HG03432 (cell line): ENCODE measurements at regions not wholly inside any gene's neighbourhood (a gene's known extent, or its start where the extent isn't known, plus 50 kb on each side); places are given as distances from the start of the nearest gene placed in this dataset.
"Not testable (repeated sequence)": the region's sequence is repeated elsewhere in the genome, so short reads cannot be mapped to it uniquely, and the experiment has no call there.

Source experiments
- ATAC-seq: cut with Tn5 transposase; IDR thresholded peaks from one replicate; pipeline ENCODE4 v1.9.1; 2021; ENCODE audit warnings: mild to moderate bottlenecking, moderate library complexity; ENCODE audit not compliant: unreplicated experiment

DNA sequence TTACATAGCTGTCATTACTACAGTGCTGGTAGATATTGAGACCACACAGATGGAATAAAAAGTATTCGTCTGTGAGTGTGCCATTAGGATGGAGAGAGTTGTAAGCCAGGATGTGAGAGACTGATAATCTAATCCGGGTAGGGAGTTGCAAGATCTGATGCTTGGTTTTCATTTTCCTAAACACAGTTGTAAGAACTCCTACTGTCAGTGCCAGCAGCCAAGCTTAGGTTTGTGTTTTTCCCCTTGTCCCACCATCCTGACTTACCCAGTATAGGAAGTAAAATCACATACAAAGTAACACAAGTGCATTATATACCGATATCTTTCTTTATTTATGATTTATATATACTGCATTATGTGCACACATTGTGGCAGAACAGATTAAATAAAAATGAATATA lies 726.4 kb upstream of the PCDH20 start:
- no peak for ATAC-seq

DNA sequence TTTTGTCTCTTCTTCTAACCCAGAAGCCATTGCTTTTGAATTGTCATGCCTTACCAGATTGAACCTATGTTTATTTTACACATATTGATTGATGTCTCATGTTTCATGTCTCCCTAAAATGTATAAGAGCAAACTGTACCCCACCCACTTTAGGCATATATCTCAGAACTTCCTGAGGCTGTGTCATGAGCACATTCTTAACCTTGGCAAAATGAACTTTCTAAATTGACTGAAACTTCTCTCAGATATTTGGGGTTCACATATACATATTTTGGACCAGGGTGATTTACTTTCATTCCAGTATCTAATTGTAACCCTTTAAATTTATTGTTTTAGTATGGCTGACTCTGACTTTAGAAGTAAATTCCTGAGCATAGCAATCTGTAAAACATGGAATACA lies 723.9 kb upstream of the PCDH20 start:
- no peak for ATAC-seq

DNA sequence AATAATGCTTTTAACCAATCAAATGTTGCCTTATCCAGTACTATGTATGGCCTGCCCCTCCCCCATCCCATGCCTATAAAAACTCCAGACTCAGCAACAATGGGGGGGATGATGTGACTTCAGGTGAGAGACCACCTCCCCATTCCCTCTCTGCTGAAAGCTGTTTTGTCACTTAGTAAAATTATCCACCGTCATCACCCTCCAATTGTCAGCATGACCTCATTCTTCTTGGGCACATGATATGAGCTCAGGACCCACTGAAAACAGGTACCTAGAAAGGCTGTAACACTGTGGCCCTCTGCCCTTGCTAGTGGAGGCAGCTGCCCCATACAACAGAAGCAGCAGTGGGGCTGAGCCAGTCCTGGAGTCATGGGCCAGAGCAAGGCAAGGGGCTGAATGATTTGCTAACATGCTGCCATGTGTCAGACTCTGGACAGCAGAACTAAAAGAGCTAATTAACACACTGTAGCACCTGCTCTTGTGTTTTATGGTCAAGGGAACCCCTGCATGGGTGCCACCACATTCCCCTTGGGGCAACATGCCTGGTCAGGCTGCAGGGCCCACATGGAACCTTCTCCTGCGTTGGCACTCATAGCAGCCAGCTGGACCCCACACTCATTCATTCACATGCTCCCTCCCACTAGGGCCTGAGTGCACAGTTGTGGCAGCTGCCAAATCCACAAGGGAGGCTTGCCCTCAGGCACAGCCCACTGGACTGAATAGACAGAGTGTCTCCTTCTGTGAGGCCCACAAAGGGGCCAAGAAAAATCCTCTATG lies 722.2 kb upstream of the PCDH20 start:
- ATAC-seq = no peak

DNA sequence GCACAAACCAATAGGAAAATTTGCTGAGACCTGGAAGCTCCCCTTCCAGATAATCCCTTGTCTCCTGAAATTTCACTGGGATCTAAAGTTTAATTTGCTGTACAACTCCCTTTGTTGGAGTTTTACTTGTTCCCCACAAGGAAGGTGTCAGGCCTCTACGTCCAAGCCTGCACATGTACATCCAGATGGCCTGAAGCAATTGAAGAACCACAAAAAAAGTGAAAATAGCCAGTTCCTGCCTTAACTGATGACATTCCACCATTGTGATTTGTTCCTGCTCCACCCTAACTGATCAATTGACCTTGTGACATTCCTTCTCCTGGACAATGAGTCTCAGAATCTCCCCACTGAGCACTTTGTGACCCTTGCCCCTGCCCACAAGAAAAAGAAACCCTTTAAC lies 716.0 kb upstream of the PCDH20 start:
- no peak for ATAC-seq

DNA sequence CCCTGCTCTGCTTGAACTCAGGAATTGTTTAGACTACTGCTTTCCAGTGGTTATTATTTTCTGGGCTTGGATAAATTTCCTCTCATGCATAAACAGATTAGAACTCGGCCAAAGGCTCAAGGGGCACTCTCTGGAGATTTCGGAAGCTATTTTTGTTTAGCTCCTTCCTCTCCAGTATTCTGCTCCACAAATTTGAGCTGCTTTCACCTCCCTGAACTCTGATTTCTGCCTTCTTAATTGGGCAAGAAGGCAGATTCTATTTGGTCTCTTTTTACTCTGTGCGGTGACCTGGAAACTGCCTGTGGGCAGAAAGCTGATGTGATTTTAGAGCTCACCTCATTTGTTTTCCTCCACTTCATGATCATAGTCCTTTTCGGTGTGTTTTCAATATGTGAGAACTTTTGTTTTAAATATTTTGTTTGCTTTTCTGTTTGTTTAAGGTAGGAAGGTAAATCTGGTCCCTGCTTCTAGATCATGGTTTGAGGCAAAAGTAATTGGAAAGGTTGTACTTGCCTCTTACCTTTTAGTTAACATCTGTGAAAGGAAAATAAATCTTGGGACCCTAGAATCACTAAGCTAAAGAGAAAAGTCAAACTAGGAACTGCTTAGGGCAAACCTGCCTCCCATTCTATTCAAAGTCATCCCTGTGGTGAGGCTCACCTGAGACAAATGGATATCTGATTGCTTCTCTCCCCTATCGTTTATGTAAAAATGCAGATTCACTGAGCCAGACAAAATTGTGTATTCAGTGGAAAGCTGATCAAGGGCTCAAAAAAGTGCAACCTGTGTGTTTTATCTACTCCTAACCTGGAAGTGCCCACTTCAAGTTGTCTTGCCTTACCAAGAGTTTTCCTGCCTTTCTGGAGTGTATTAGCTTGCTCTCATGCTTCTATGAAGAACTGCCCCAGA lies 714.7 kb upstream of the PCDH20 start:
- no peak for ATAC-seq

DNA sequence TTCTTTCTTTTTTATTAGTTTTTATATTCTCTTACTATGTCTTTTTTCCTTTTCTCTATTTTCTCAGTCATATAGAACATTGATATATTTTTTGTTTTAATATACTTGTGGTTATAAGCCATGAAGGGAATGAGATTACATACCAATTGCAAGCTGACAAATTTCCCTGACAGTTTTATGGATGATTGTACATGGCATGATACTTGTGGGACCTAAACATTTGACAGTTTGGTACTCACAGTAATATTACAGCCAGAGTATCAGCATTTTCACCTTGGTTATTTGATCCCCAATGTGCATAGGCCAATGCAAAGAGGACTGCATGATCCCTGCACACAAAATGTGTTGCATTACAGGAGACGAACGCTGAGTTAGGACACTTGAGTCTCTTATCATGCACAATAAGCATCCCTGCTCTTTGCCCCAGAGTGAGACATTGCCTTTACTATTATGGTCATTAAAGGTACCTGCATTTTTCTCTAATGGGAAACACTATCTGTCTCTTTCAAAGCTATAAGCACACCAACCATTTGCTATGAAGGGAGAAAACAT lies 713.4 kb upstream of the PCDH20 start:
- no peak for ATAC-seq

DNA sequence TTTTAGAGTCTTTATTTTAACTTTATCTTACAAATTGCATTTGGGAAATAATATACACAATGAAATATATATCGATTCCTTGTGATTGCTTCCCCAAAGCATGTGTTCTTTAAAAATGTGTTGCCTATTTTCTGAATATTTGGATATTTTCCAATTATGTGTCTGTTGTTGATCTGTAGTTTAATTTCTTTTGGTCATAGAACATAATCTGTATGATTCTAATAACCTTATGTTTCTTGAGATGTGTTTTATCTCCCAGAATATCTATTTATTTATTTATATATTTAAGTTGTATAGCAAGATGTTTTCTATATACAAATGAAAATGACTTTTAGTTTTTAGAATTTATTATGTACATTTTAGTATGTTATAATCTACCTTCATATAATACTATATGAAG lies 710.8 kb upstream of the PCDH20 start:
- no peak for ATAC-seq

DNA sequence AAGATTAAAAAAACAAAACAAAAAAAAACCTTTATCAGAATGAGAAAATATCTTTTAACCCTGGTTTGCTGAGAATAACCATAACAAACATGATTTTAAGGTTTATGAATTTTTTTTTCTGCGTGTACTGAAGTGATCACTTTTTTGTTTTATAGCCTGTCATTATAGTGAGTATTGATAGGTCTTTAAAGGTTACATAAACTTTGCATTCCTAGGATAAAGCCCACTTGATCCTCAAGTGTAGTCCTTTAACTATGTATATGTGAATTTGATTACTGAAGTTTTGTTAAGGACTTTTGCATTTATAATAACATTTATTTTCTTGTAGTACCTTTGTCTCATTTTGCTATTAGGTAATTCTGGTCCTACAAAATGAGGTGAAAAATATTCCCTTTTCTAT lies 709.8 kb upstream of the PCDH20 start:
- ATAC-seq = no peak

DNA sequence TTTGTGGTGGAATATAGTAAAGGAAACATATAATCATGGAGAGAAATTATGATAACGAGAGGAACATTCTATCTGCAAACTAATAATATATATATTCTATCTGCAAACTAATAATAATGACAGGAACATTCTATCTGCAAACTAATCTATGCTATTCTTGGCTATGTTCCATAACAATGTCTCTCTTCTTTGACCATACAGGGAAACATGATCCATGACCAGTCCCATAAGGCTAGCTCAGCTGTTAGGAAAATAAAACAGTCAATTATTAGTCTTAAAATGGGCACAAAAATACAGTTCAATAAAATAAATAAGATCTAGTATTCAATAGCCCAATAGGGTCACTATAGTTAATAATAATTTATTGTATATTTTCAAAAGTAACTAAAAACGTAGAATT lies 707.8 kb upstream of the PCDH20 start:
- ATAC-seq = no peak

DNA sequence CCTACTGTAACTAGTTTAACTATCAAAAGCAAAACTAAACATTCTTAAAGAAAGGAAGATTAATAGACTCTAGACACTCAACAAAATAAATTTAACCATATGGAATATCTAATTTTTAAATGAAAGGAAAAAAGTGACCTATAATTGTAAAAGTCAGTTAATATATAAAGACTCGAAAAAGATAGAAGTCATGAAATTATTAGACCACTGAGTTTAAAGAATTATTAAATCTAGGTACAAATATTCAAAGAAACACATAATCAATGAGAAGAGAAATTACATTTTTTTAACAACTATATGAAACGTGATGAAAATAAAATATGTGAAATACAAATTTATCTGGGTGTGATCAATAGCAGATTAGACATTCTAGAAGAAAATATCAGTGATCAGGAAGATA lies 706.8 kb upstream of the PCDH20 start:
- no peak for ATAC-seq

DNA sequence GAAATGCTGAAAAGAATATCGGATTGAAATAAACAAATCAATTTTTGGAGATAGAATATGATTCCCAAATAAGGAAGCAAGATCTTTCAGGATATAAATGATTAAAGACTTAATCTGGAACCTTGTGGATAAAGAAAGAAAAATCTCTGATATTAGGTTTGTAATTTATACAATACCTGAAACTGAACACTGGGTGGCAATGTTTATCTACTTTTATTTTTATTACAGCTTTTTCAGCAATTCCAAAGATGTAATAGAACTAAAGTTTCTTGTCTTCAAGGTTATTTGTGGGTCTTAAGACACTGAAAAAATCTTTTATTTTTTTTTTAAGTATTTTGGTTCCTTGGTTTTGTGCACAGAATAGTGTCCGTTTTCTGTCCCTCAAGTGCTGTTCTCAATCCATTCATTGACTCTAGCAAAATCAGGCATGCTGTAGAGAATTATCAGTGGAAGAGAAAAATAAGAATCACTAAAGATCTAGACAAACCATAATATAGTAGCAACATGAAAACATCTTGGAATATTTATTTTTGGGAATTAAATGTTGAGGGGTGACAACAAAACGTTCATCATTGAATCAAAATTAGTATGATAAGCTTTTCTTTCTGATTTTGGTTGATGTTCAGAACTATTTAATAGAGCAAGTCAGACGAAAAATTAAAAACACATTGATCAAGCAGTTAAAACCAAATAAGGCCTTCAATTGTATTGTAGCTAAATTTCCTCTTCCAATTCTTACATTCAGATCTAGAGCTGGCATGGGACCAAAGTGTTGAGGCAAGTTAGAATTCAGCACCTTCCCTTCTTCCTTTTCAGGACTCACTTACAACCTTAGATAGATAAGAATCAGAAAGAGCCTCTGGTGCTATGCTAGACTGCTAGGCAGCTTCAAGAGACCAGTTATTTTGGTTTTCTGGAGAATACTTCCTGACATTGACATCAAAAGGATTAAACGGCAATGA lies 704.4 kb upstream of the PCDH20 start:
- ATAC-seq = peak; percentile 57

DNA sequence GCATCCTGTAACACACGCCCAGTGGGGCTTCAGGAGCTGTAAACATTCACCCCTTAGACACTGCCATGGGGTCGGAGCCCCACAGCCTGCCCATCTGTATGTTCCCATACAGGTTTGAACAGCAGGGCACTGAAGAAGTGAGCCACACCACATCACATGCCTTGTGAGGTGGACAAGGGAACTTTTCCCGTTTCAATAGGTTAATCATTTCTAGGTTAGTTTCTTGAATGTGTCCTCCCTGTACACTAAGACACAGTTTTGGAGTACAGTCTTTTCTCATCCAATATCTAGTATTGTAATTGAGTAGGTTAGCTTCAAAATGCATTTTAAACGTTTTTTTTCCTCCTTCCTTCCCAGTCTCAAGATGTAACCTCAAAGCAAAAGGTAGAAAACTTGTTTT lies 700.2 kb upstream of the PCDH20 start:
- ATAC-seq = no peak

DNA sequence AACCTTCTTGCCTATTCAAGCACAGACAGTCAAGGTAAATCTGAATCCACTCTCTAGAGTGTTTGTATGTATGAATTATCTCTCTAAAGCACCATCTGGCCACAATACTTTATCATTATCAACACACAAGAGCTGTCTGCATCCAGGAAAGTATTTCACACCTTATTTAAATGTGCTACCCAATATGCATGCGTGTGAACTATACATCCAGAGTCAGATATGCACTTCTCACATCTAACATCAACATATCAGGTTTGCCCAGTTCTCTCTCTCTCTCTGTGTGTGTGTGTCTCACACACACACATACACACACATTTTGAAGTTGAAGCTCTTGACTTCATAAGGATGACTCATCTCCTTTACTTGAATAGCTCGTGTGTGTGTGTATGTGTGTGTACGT lies 697.5 kb upstream of the PCDH20 start:
- no peak for ATAC-seq

DNA sequence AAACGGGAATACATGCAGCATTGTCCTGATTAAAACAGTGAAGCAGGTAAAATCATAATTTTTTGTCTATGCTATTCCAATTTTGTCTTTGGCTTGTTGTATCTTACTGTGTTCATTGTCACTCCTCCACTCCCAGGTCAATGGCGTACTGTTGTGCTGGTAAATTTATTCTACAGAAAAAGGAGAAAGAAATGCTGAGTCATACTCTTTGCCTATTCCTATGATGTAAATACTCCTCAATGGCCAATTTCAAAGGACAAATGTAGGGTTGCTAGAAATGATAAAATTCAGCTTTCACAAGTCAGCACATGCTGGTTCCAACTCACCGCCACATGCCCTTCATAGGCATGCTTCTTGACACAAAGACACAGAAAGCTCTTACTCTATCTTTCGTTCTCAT lies 694.4 kb upstream of the PCDH20 start:
- ATAC-seq = no peak

DNA sequence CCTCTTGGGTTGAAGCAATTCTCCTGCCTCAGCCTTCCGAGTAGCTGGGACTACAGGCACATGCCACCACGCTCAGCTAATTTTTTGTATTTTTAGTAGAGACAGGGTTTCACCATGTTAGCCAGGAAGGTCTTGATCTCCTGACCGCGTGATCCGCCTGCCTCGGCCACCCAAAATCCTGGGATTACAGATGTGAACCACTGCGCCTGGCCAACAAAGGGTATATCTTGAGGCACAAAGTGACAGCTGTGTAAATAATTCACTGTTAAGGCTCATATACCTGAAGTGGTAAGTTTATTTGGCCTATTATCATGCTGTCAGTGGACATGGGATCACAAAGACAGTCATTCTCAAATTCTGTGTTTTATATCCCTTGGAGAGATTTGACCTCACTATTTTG lies 688.5 kb upstream of the PCDH20 start:
- ATAC-seq = not testable (repeated sequence)

DNA sequence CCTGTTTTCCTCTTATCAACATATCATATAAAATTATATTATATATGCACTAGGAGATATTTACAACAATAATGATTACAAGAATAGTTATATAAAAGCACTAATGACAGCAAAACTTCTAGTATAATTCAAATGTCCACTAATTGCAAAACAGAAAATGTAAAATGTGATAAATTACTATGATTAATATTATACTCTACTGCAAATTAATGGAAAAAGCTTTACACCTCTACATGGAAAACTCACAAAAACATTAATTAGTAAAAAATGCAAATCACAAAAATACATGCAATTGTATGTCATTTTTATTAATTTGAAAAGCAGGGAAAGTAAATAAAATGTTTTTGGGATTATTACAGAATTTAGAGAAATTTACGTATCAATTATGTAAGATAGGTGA lies 681.0 kb upstream of the PCDH20 start:
- no peak for ATAC-seq

DNA sequence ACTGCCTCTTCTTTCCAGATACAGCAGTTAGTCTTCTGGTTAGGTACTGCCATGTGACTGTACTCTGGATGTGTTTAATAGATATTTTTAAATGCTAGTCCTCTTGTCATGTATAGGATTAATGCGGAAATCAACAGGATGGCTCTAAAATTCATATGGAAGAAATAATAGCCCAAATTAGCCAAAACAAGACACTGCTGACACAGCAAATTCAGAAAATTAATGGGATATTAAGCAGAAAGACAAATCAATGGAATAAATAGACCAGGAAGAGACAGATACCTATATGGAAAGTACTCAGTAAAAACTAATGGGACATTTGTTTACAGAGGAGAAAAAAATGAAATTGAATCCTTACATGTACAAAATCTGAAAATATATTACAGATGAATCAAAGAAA lies 679.3 kb upstream of the PCDH20 start:
- no peak for ATAC-seq

DNA sequence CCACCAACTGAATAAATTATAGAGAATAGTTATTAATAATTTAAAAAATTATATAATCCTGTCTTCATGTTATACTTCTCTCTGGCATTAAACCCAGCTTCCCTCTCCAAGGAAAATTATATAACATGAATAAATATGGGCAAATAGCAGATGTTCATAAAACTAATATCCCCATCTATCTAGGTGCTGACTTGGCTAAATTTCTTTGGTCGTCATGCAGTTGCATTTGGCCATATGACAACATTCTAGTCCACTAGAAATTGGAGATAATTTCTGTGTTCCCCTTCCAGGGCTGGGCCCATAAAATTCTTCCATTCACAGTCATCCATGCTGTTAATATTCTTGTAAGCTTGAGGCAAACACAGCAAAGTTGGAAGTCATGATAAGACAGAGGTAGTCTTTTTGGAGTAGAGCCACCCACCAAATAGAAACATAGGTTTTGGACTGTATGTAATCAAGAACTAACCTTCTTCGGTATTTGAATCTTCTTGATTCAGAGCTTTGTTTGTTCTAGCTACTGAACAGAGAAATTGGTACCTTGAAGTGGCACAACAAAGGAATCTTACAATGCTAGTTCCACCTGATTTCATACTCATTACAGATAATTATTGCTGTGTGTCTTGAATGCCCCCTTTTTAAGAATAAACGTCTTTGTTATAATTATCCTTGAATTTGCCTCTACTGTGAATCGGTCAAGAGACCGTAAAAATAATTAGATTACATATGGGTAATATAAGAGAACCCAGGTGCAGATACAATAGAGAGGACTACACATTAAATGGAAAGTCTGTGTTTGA lies 678.5 kb upstream of the PCDH20 start:
- ATAC-seq = no peak

DNA sequence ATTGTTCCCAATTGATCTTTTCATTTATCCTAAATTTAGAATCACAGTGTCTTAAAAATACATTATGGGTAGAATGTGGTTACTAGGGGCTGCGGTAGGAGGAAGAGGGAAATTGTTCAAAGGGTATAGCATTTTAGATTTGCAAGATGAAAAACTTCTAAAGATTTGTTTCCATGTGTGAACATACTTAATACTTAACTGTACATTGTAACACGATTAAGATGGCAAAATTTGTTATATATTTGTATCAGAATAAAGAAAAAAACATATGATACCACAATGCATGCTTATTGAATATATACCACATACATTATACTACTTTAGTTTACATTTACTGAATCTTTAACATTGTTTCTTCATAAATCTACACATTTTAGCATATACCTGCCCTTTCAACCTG lies 677.3 kb upstream of the PCDH20 start:
- ATAC-seq = no peak

DNA sequence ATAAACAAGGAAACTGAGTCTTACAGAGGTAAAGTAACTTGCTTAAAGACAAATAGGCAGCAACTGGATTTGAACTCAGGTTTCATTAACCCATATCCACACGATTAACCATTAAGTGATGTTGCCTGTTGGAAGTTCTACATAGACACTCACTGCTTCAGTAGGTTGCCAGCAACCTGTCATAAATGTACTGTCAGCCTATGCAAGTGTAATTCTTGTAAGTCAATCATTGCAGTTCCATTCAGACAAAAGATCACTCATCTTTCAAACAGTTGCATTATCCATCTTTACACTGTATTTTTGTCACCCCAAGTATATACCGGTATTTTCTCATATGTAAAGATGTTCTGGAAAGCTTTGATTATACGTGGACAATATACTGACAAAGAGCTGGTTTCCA lies 676.9 kb upstream of the PCDH20 start:
- ATAC-seq = no peak
